Activated CD4-positive, alpha-beta T cell treated with anti-CD3 and anti-CD28 coated beads for 36 hours (primary cell): ENCODE measurements at regions not wholly inside any gene's neighbourhood (a gene's known extent, or its start where the extent isn't known, plus 50 kb on each side); places are given as distances from the start of the nearest gene placed in this dataset.
"Not testable (repeated sequence)": the region's sequence is repeated elsewhere in the genome, so short reads cannot be mapped to it uniquely, and the experiment has no call there.

Experiments
- ATAC-seq: fragments of 200-7000 bp; cut with Tn5 transposase; one replicate; pipeline ENCODE4 v1.10.0; 2021; ENCODE audit warnings: mild to moderate bottlenecking, moderate library complexity
- CTCF ChIA-PET: fragments of 350-600 bp; sonication (Branson Sonifier 250); formaldehyde crosslinking; loops from one replicate; lab custom pipeline; 2021; ENCODE audit warnings: antibody characterized with exemption; lab: Charles Lee
- POLR2A ChIA-PET: fragments of 350-600 bp; sonication (Branson Sonifier 250); formaldehyde crosslinking; loops from one replicate; lab custom pipeline; 2021; ENCODE audit warnings: antibody characterized with exemption, inconsistent platforms; lab: Charles Lee
- DNase-seq: peaks from one replicate; pipeline ENCODE4 v3.0.0-alpha.2; 2020
- H3K27ac Mint-ChIP-seq: one replicate; pipeline ENCODE4 v1.8.0; 2021; ENCODE audit warnings: mixed read lengths
- H3K27me3 Mint-ChIP-seq: one replicate; pipeline ENCODE4 v1.8.0; 2021; ENCODE audit warnings: mixed read lengths
- H3K36me3 Mint-ChIP-seq: one replicate; pipeline ENCODE4 v1.8.0; 2021; ENCODE audit warnings: low read depth, mixed read lengths
- H3K4me1 Mint-ChIP-seq: one replicate; pipeline ENCODE4 v1.8.0; 2021; ENCODE audit warnings: mixed read lengths
- H3K4me3 Mint-ChIP-seq: one replicate; pipeline ENCODE4 v1.8.0; 2021; ENCODE audit warnings: mild to moderate bottlenecking, moderate library complexity, mixed read lengths
- H3K9me3 Mint-ChIP-seq: one replicate; pipeline ENCODE4 v1.8.0; 2021; ENCODE audit warnings: low read depth, mixed read lengths
- intact Hi-C, 2 experiments: fragments of 100-400 bp; cut with DNase I in 1 of 2; cut with micrococcal nuclease in 1 of 2; formaldehyde crosslinking; loops; one replicate each; pipeline versions ENCODE4 v1.14.2 to v1.15.1; 2022 to 2024; cut with DNase I, micrococcal nuclease

DNA sequence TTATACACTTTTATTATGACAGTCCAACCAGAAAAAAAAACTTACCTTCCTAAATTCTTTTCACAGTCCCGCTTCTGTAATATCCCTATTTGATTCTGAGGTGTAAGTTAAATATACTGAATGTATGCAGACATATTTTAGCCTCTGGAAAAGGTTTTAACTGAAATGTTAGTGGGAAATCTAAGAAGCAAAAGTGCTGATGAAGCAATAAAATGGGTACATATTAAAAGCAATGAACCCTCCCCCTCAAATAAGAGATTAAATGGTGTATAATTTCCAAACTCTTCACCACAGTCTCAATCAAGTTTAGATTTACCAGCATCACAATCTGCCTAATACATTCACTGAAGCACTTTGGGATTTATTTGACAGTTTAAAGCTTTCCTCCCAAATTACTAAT is 688.3 kb upstream of the DIAPH2 start:
- no peak for ATAC-seq
- H3K27me3 Mint-ChIP-seq, result no peaks in the 10 kb centered on the region

DNA sequence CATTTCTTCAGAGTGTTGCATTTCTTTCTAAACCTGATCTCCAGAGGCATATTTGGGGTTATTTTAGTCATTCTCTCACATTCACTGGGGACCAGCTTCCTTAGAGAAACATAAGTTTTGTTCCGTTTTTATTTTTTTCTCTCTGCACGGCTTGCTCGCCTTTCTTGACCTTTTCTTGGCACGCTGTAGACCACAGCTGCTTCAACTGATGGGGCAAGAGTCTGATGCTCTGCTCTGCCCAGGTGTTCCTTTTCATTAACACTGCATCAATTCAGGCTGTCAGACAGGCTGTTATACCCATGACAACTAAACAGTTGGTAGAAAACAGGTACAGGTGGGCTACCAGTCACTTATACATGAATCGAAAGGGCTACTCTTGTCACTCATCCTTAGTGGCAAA is 682.2 kb upstream of the DIAPH2 start:
- H3K36me3 Mint-ChIP-seq, result no peaks in the 10 kb centered on the region
- no peak overlapping the region for H3K27ac Mint-ChIP-seq
- intact Hi-C loops, result no loop called here
- CTCF ChIA-PET, result no interaction called here
- POLR2A ChIA-PET, result no interaction called here
- no peak overlapping the region for H3K4me3 Mint-ChIP-seq
- no peaks in the 10 kb centered on the region for H3K9me3 Mint-ChIP-seq
- H3K27me3 Mint-ChIP-seq, result no peaks in the 10 kb centered on the region
- no peaks in the 10 kb centered on the region for H3K4me1 Mint-ChIP-seq
- DNase-seq (no peak), ATAC-seq (no peak)

More for the DNA sequence above, 688.3 kb upstream of the DIAPH2 start:
- POLR2A ChIA-PET, result no interaction called here
- Mint-ChIP-seq H3K9me3 (no peaks in the 10 kb centered on the region), H3K27ac (no peak overlapping the region), H3K4me1 (no peaks in the 10 kb centered on the region), H3K4me3 (no peak overlapping the region), H3K36me3 (no peaks in the 10 kb centered on the region)
- DNase-seq, result no peak
- intact Hi-C loops, result no loop called here
- CTCF ChIA-PET, result no interaction called here

DNA sequence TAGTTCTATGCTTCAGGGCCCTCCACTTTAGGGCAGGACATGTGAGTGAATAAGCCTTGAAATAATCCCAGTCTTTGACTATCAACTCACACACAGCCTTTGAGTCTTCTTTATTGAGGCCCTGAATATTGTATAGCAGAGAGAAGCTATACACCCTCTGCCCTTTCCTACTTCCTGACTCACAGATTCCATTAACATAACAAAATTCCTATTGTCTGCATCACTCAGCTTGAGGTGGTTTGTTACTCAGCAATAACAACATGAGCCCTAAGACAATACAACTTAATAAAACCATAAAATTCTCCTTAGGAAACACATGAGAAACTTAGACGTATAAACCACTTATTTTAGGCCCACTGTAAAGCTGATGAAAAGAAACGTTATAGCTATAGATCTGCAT is 680.3 kb upstream of the DIAPH2 start:
- POLR2A ChIA-PET, result no interaction called here
- Mint-ChIP-seq H3K27me3 (no peaks in the 10 kb centered on the region), H3K27ac (no peak overlapping the region), H3K9me3 (no peaks in the 10 kb centered on the region), H3K36me3 (no peaks in the 10 kb centered on the region), H3K4me1 (no peaks in the 10 kb centered on the region), H3K4me3 (no peak overlapping the region)
- DNase-seq (no peak), ATAC-seq (no peak)
- CTCF ChIA-PET, result no interaction called here
- intact Hi-C loops, result no loop called here

DNA sequence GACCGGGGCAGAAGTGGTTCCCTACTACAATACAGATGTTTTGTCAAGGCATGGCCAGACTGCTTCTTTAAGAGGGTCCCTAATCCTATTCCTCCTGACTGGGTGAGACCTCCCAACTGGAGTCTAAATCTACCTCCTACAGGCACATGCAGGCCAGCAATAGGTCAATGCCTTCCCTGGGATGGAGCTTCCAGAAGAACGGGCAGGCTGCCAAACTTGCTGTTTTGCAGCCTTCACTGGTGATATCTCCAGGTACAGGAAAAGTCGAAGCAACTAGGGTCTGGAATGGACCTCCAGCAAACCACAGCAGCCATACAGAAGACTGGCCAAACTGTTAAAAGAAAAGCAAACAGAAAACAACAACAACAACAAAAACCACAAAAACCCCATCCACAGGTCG is 678.4 kb upstream of the DIAPH2 start:
- intact Hi-C loops, result no loop called here
- no peaks in the 10 kb centered on the region for H3K36me3 Mint-ChIP-seq
- no peak overlapping the region for H3K27ac Mint-ChIP-seq
- no peaks in the 10 kb centered on the region for H3K4me1 Mint-ChIP-seq
- no peaks in the 10 kb centered on the region for H3K27me3 Mint-ChIP-seq
- H3K9me3 Mint-ChIP-seq, result peaks cover 6% of the 10 kb centered on the region
- ChIA-PET POLR2A (no interaction called here), CTCF (no interaction called here)
- ATAC-seq (no peak), DNase-seq (no peak)
- no peak overlapping the region for H3K4me3 Mint-ChIP-seq

DNA sequence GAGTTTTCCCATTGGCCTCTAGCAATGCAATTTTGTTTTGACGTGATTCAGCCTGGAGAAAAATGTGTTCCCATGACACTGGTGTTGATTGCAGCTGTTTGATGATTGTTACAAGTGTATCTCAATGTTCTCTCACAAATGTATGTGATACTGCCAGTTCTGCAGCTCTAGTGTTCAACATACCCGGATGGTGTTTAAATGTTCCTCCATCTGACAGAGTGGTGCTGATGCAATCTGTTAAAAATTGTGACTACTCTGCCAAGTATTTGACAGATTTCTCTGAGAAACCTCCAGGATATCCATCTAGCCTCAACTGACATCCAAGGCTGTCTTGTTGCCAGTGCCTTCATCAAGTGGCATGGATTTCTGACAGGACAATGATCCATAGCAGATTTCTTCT is 657.2 kb upstream of the DIAPH2 start:
- Mint-ChIP-seq H3K9me3 (no peaks in the 10 kb centered on the region), H3K36me3 (no peaks in the 10 kb centered on the region), H3K4me3 (no peak overlapping the region), H3K27me3 (no peaks in the 10 kb centered on the region), H3K27ac (no peak overlapping the region), H3K4me1 (no peaks in the 10 kb centered on the region)
- ATAC-seq, result no peak
- DNase-seq, result no peak
- ChIA-PET POLR2A (no interaction called here), CTCF (no interaction called here)
- intact Hi-C loops, result no loop called here

DNA sequence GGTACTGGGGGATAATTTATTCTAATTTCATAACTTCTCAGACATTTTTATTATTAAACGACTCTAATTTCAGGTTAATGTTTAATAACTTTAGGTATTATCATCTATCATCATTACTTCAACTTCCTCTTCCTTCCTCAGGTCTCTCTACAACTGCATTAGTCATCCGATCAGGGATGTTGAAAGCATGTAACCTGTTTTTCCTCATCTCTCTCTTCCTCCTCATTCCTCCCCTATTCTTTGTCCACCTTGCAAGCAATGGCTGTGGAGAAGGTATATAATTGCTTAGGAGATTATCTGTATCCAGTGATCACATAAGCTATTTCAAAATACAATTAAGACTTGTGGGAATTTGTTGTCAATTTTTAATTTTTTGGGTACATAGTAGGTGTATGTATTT is 632.6 kb upstream of the DIAPH2 start:
- ChIA-PET POLR2A (no interaction called here), CTCF (no interaction called here)
- DNase-seq (no peak), ATAC-seq (no peak)
- Mint-ChIP-seq H3K27me3 (no peaks in the 10 kb centered on the region), H3K4me3 (no peak overlapping the region), H3K36me3 (no peaks in the 10 kb centered on the region), H3K4me1 (no peaks in the 10 kb centered on the region), H3K9me3 (peaks cover 3% of the 10 kb centered on the region), H3K27ac (no peak overlapping the region)
- intact Hi-C loops, result no loop called here

DNA sequence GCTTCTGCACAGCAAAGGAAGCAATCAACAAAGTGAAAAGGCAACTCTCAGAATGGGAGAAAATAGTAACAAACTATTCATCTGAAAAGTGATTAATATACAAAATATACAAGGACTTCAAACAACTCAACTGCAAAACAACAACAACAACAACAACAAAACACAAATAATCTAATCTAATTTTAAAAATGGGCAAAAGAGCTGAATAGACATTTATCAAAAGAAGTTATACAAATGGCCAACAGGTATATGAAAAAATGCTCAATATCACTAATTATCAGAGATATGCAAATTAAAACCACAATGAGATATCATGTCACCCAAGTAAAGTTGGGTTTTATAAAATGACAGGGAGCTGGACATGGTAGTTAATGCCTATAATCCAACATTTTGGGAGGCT is 602.8 kb upstream of the DIAPH2 start:
- ChIA-PET POLR2A (no interaction called here), CTCF (no interaction called here)
- no peak overlapping the region for H3K4me3 Mint-ChIP-seq
- DNase-seq (no peak), ATAC-seq (no peak)
- no peaks in the 10 kb centered on the region for H3K4me1 Mint-ChIP-seq
- H3K27me3 Mint-ChIP-seq, result no peaks in the 10 kb centered on the region
- H3K27ac Mint-ChIP-seq, result no peak overlapping the region
- no peaks in the 10 kb centered on the region for H3K36me3 Mint-ChIP-seq
- peaks cover 3% of the 10 kb centered on the region for H3K9me3 Mint-ChIP-seq
- intact Hi-C loops, result no loop called here

DNA sequence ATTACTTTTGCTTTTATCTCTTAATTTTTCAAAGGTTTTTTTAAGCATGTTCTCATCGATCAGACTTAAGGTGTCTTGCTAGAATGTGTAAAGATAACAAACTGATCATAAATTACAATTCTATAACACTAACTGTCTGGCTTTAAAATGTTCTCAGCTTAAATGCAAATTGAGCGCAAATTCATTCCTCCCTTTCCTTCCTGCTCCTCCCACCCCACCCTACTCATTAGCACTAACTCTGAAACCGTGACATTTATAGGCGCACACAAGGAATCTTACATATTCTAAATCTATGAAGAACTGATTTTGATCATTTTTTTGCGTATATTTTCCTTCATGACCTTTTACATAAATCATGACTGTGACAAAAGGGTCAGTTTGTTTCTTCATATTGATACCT is 590.0 kb upstream of the DIAPH2 start:
- no peaks in the 10 kb centered on the region for H3K36me3 Mint-ChIP-seq
- no peaks in the 10 kb centered on the region for H3K4me1 Mint-ChIP-seq
- POLR2A ChIA-PET, result no interaction called here
- intact Hi-C loops, result no loop called here
- no peak overlapping the region for H3K4me3 Mint-ChIP-seq
- H3K27me3 Mint-ChIP-seq, result no peaks in the 10 kb centered on the region
- peaks cover 2% of the 10 kb centered on the region for H3K9me3 Mint-ChIP-seq
- CTCF ChIA-PET, result no interaction called here
- no peak for ATAC-seq
- no peak overlapping the region for H3K27ac Mint-ChIP-seq
- no peak for DNase-seq

DNA sequence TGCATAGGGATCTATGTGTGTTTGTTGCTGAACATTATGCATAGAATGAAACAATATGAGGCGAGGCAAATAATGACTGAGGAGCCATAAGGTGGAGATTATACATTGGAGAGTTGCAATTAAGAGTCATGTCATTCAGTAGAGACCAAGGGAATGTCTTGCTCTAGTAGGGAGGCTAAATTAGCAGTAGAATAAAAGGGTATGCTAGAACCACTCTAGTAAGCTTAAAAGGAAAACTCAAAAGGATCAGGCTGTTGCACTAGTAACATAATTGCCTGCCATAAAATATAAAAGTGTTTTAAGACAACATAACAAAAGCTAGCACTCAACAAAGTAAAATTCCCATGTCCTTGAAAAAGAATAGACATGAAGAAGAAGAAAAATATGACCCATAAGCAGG is 586.2 kb upstream of the DIAPH2 start:
- intact Hi-C loops, result no loop called here
- Mint-ChIP-seq H3K27ac (no peak overlapping the region), H3K36me3 (no peaks in the 10 kb centered on the region)

DNA sequence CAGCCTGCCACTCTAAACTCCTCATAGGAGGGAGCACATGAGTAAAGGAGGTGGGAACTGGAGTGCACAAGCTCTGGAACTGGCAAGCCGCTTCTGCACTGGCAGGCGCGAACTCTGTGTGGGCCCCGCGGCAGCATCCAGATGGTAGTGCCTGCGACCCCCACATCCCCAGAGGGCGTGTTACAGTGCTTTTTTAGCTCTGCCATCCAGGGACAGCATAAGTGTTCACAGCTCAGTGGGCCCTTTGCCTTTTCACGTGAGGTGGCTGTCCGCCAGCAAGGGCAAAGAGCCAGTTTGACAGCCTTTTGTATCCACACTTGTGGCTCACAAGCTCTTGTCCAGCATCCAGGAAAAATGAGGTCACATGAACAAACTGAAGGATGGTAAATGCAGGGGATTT is 581.6 kb upstream of the DIAPH2 start:
- no peak overlapping the region for H3K4me3 Mint-ChIP-seq
- no peaks in the 10 kb centered on the region for H3K27me3 Mint-ChIP-seq
- no peak overlapping the region for H3K27ac Mint-ChIP-seq
- no peaks in the 10 kb centered on the region for H3K36me3 Mint-ChIP-seq
- no peaks in the 10 kb centered on the region for H3K9me3 Mint-ChIP-seq
- DNase-seq, result no peak
- intact Hi-C loops, result no loop called here
- ChIA-PET CTCF (no interaction called here), POLR2A (no interaction called here)
- no peaks in the 10 kb centered on the region for H3K4me1 Mint-ChIP-seq
- no peak for ATAC-seq

More for the DNA sequence above, 586.2 kb upstream of the DIAPH2 start:
- Mint-ChIP-seq H3K4me3 (no peak overlapping the region), H3K4me1 (no peaks in the 10 kb centered on the region), H3K9me3 (no peaks in the 10 kb centered on the region), H3K27me3 (no peaks in the 10 kb centered on the region)
- CTCF ChIA-PET, result no interaction called here
- POLR2A ChIA-PET, result no interaction called here
- no peak for DNase-seq
- no peak for ATAC-seq

DNA sequence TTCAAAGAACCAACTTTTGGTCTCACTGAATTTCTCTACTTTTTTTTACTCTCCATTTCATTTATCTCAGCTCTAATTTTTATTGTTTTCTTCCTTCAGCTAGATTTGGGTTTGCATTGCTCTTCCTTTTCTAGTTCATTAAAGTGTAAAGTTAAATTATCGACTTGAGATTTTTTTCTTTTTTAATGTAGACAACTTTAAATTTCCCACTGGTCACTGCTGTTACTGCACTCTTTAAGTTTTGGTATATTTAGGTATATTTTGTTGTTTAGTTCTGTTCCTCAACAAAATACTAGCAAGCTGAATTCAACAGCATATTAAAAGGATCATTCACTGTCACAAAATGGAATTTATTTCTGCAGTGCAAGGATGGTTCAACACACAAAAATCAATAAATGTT is 572.0 kb upstream of the DIAPH2 start:
- Mint-ChIP-seq H3K27ac (no peak overlapping the region), H3K27me3 (no peaks in the 10 kb centered on the region), H3K4me1 (no peaks in the 10 kb centered on the region), H3K4me3 (no peak overlapping the region), H3K9me3 (no peaks in the 10 kb centered on the region), H3K36me3 (no peaks in the 10 kb centered on the region)
- intact Hi-C loops, result no loop called here
- POLR2A ChIA-PET, result no interaction called here
- ATAC-seq, result no peak
- CTCF ChIA-PET, result no interaction called here
- DNase-seq, result no peak

DNA sequence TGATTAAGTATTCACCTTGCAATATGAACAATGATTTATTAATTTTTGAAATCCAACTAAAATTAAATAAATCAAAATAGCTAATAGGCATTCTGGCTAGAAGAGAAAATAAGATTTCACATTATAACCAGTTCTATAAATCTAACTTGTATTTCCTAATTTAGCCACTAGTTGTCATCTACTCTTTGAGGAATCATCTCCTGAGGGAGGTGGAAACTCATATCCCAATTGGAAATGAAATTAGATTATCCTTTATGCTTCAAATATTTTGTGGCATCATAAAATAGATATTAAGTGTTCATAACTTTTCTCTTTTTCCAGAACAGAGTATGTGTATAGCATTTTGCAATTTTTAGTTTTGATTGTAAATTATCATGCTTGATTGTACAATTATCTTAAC is 558.5 kb upstream of the DIAPH2 start:
- Mint-ChIP-seq H3K36me3 (no peaks in the 10 kb centered on the region), H3K4me3 (no peak overlapping the region), H3K27ac (no peak overlapping the region), H3K27me3 (no peaks in the 10 kb centered on the region), H3K9me3 (peaks cover 4% of the 10 kb centered on the region), H3K4me1 (no peaks in the 10 kb centered on the region)
- DNase-seq (no peak), ATAC-seq (no peak)
- intact Hi-C loops, result no loop called here
- ChIA-PET POLR2A (no interaction called here), CTCF (no interaction called here)

DNA sequence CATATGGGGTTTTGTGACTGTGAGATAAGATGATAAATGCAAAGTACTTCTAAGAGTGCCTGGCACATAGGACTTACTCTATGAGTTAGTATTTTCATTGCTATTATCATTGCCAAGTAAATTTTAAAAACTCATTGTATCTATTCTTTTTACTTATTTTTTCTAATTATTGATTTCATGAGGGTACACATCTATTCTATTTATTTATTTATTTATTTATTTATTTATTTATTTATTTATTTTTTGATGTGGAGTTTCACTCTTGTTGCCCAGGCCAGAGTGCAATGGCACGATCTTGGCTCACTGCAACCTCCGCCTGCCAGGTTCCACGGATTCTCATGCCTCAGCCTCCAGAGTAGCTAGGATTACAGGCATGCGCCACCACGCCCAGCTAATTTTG is 556.6 kb upstream of the DIAPH2 start:
- H3K9me3 Mint-ChIP-seq, H3K4me1 Mint-ChIP-seq, intact Hi-C loops, DNase-seq, POLR2A ChIA-PET, H3K36me3 Mint-ChIP-seq, H3K27ac Mint-ChIP-seq, CTCF ChIA-PET, ATAC-seq, H3K4me3 Mint-ChIP-seq, H3K27me3 Mint-ChIP-seq: not testable (repeated sequence)
